ENCODE measurements at regions not wholly inside any gene's neighbourhood (a gene's known extent, or its start where the extent isn't known, plus 50 kb on each side); places are given as distances from the start of the nearest gene placed in this dataset.

DNA sequence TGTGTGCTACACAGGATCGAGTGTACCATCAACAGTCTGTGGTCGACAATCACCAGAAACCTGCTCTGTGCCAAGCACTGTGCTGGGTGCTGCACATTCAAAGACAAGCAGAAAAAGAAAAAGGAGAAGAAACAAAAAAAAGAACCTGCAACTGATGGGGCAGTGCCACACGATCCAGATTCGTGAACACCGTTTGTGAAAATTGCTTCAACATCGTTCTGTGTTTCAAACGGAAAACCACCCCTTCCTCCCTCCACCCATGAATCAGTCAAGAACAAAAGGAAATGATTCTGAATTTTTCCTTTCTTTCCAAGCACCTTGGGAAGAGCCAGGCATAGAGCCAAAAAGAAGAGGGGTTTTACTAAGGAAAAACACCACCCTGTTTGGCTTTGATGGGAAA, 129.2 kb upstream of the ARID1B start:
- H3K4me1 Mint-ChIP-seq = peaks cover 5% of the 10 kb centered on the region

DNA sequence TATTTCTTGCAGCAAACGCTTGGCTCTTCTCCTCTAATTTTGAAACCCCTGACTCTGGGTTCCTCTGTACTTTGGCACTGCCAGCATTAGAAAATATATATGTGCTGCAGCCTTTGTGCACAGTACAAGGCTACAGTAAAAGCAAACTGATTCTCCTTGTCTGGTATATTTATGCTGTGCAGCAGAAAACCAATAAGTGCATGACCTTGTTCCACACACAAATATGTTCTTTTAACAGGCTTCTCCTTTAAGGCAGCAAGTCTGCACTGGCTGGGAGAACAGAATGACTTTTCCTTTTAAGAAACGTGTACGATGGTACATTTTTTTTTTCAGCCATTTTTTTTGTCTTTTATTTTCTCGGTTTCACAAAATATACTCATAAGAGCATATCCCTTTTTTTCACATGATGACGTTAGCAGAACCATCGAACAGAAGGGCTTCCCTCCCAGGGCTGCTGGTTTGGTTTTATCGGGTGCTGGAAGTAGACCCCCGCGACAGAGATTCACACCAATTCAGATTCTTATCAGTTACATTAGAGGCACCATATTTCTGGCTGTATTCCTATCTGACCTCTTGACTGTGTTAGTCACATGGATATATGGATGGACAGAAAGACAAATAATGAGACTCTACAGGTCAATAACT, 129.9 kb upstream of the ARID1B start:
- no peak overlapping the region for H3K4me2 ChIP-seq
- no peaks in the 10 kb centered on the region for H4K20me1 ChIP-seq (ENCODE audit: low read depth)
- no peak overlapping the region for H3K4me3 ChIP-seq
- no peak overlapping the region for H3K27ac ChIP-seq
- H3K36me3 Mint-ChIP-seq = no peaks in the 10 kb centered on the region
- peaks cover 10% of the 10 kb centered on the region for H3K27me3 Mint-ChIP-seq (ENCODE audit: insufficient read depth, low read depth)
- no peak overlapping the region for H3K9ac ChIP-seq
- H3K27me3 ChIP-seq = no peaks in the 10 kb centered on the region
- H3F3A ChIP-seq (ENCODE audit: low read depth) = no peaks in the 10 kb centered on the region
- H3K9me3 ChIP-seq (ENCODE audit: low read depth) = no peaks in the 10 kb centered on the region
- H3K4me3 Mint-ChIP-seq = no peak overlapping the region
- no peak overlapping the region for H2AFZ ChIP-seq (replicated peaks)
- H3K79me2 ChIP-seq (ENCODE audit: low read depth) = no peaks in the 10 kb centered on the region
- H3K4me1 ChIP-seq = no peaks in the 10 kb centered on the region
- no peak for DNase-seq (ENCODE audit: low spot score)
- no peak overlapping the region for H3K27ac Mint-ChIP-seq
- no peaks in the 10 kb centered on the region for H3K36me3 ChIP-seq
- TF ChIP-seq EZH2 (IDR thresholded peaks at IDR 0.05) = no peak
- H3K4me1 Mint-ChIP-seq = peaks cover 5% of the 10 kb centered on the region
- peaks cover 4% of the 10 kb centered on the region for H3K9me3 Mint-ChIP-seq

More for the DNA sequence above, 129.2 kb upstream of the ARID1B start:
- Histone ChIP-seq H3K79me2 (ENCODE audit: low read depth) (no peaks in the 10 kb centered on the region), H3K27me3 (no peaks in the 10 kb centered on the region), H3K9me3 (ENCODE audit: low read depth) (no peaks in the 10 kb centered on the region), H3K4me3 (no peak overlapping the region), H4K20me1 (ENCODE audit: low read depth) (no peaks in the 10 kb centered on the region), H3F3A (ENCODE audit: low read depth) (no peaks in the 10 kb centered on the region), H3K4me2 (no peak overlapping the region), H3K9ac (no peak overlapping the region), H3K27ac (no peak overlapping the region), H2AFZ (replicated peaks) (no peak overlapping the region), H3K4me1 (no peaks in the 10 kb centered on the region), H3K36me3 (no peaks in the 10 kb centered on the region)
- H3K27ac Mint-ChIP-seq = no peak overlapping the region
- DNase-seq (ENCODE audit: low spot score) = no peak
- H3K27me3 Mint-ChIP-seq (ENCODE audit: insufficient read depth, low read depth) = peaks cover 13% of the 10 kb centered on the region
- H3K9me3 Mint-ChIP-seq = peaks cover 8% of the 10 kb centered on the region
- no peak overlapping the region for H3K4me3 Mint-ChIP-seq
- H3K36me3 Mint-ChIP-seq = no peaks in the 10 kb centered on the region
- TF ChIP-seq EZH2 (IDR thresholded peaks at IDR 0.05) = no peak
- TF ChIP-seq, protein P1, sequence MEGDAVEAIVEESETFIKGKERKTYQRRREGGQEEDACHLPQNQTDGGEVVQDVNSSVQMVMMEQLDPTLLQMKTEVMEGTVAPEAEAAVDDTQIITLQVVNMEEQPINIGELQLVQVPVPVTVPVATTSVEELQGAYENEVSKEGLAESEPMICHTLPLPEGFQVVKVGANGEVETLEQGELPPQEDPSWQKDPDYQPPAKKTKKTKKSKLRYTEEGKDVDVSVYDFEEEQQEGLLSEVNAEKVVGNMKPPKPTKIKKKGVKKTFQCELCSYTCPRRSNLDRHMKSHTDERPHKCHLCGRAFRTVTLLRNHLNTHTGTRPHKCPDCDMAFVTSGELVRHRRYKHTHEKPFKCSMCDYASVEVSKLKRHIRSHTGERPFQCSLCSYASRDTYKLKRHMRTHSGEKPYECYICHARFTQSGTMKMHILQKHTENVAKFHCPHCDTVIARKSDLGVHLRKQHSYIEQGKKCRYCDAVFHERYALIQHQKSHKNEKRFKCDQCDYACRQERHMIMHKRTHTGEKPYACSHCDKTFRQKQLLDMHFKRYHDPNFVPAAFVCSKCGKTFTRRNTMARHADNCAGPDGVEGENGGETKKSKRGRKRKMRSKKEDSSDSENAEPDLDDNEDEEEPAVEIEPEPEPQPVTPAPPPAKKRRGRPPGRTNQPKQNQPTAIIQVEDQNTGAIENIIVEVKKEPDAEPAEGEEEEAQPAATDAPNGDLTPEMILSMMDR (IDR thresholded peaks at IDR 0.05) = no peak
- TF ChIP-seq EZH2phosphoT487 (IDR thresholded peaks at IDR 0.05) = no peak

DNA sequence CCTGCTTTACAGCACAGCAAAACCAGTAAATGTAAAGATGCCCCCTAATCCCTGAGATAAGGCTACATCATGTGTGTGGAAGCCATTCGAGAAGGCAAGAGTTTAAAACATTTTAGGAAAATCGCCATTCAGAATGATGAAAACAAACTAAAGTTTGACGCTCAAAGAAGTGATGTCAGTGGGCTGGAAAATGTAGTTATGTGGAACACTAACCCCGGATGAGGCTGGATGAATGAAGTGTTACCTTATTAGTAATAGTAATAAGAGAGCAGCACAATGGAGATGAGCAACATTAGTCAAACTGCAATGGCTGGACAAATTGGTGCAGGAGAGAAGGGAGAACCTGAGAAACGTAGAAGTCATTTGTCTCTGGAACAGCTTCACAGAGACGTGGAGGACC, 130.7 kb upstream of the ARID1B start:
- Histone ChIP-seq H3K79me2 (ENCODE audit: low read depth) (no peaks in the 10 kb centered on the region), H3K36me3 (no peaks in the 10 kb centered on the region), H3K4me3 (no peak overlapping the region), H3K4me2 (no peak overlapping the region), H3F3A (ENCODE audit: low read depth) (no peaks in the 10 kb centered on the region), H3K9ac (no peak overlapping the region), H2AFZ (replicated peaks) (no peak overlapping the region), H3K27me3 (no peaks in the 10 kb centered on the region), H3K9me3 (ENCODE audit: low read depth) (no peaks in the 10 kb centered on the region), H3K27ac (no peak overlapping the region), H3K4me1 (no peaks in the 10 kb centered on the region), H4K20me1 (ENCODE audit: low read depth) (no peaks in the 10 kb centered on the region)
- peaks cover 10% of the 10 kb centered on the region for H3K27me3 Mint-ChIP-seq (ENCODE audit: insufficient read depth, low read depth)
- H3K4me3 Mint-ChIP-seq = no peak overlapping the region
- TF ChIP-seq EZH2 (IDR thresholded peaks at IDR 0.05) (no peak), EZH2phosphoT487 (IDR thresholded peaks at IDR 0.05) (no peak)
- TF ChIP-seq, protein P1 (IDR thresholded peaks at IDR 0.05) = no peak
- H3K4me1 Mint-ChIP-seq = peaks cover 5% of the 10 kb centered on the region
- no peak overlapping the region for H3K27ac Mint-ChIP-seq
- H3K9me3 Mint-ChIP-seq = peaks cover 7% of the 10 kb centered on the region
- no peaks in the 10 kb centered on the region for H3K36me3 Mint-ChIP-seq
- DNase-seq (ENCODE audit: low spot score) = no peak

DNA sequence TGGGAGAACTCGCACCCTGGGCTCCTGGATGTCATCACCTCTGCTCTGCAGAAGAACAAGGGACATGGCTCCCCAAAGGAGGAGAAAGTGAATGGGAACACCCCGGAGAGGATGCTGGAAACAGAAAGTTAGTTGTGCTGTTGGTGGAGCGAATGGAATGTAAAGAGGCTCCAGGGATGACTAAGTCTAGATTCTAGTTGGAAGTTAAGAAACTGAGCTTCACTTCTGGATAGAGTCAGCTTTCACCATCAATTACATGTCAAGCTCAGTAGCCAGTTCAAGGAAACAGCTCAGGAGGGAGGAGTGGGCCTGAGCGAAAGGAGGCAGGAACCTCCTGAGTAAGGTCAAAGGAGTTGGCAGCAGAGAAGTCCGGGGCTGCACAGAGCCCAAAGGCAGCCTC, 132.1 kb upstream of the ARID1B start:
- Histone ChIP-seq H3K4me3 (no peak overlapping the region), H2AFZ (replicated peaks) (no peak overlapping the region), H3K27me3 (no peaks in the 10 kb centered on the region), H4K20me1 (ENCODE audit: low read depth) (no peaks in the 10 kb centered on the region), H3F3A (ENCODE audit: low read depth) (no peaks in the 10 kb centered on the region), H3K9me3 (ENCODE audit: low read depth) (no peaks in the 10 kb centered on the region), H3K4me1 (no peaks in the 10 kb centered on the region), H3K36me3 (no peaks in the 10 kb centered on the region), H3K79me2 (ENCODE audit: low read depth) (no peaks in the 10 kb centered on the region), H3K27ac (no peak overlapping the region), H3K9ac (no peak overlapping the region), H3K4me2 (no peak overlapping the region)
- TF ChIP-seq EZH2 (IDR thresholded peaks at IDR 0.05) (no peak), EZH2phosphoT487 (IDR thresholded peaks at IDR 0.05) (no peak)
- TF ChIP-seq, protein P1 (IDR thresholded peaks at IDR 0.05) = no peak
- Mint-ChIP-seq H3K36me3 (no peaks in the 10 kb centered on the region), H3K27me3 (ENCODE audit: insufficient read depth, low read depth) (peaks cover 11% of the 10 kb centered on the region), H3K4me3 (no peak overlapping the region), H3K27ac (no peak overlapping the region), H3K4me1 (peaks cover 5% of the 10 kb centered on the region), H3K9me3 (peaks cover 4% of the 10 kb centered on the region)
- DNase-seq (ENCODE audit: low spot score) = no peak

All from neural progenitor cell (in vitro differentiated cells).